GM10248 (cell line): ENCODE measurements at regions not wholly inside any gene's neighbourhood (a gene's known extent, or its start where the extent isn't known, plus 50 kb on each side); places are given as distances from the start of the nearest gene placed in this dataset.
"Not testable (repeated sequence)": the region's sequence is repeated elsewhere in the genome, so short reads cannot be mapped to it uniquely, and the experiment has no call there.

ENCODE experiments used
- CTCF ChIA-PET: fragments of 300-600 bp; sonication (Branson Sonifier 250); formaldehyde crosslinking; extraction: SDS; loops from one replicate; lab custom pipeline; 2021; ENCODE audit warnings: antibody characterized with exemption; lab: Yijun Ruan, JAX
- POLR2A ChIA-PET: fragments of 350-650 bp; sonication (Branson Sonifier 250); formaldehyde crosslinking; extraction: SDS; loops from one replicate; lab custom pipeline; 2020; ENCODE audit warnings: antibody characterized with exemption; lab: Yijun Ruan, JAX
- DNase-seq: peaks from one replicate; pipeline ENCODE4 v3.0.0; 2012; ENCODE audit errors: extremely low spot score
- TF ChIP-seq, protein P1 (sequence below): IDR thresholded peaks from 2 replicates; pipeline ENCODE4 v1.5.1; 2012; ENCODE audit warnings: mild to moderate bottlenecking, low read depth; ENCODE audit errors: extremely low read depth, missing control alignments, control extremely low read depth

DNA sequence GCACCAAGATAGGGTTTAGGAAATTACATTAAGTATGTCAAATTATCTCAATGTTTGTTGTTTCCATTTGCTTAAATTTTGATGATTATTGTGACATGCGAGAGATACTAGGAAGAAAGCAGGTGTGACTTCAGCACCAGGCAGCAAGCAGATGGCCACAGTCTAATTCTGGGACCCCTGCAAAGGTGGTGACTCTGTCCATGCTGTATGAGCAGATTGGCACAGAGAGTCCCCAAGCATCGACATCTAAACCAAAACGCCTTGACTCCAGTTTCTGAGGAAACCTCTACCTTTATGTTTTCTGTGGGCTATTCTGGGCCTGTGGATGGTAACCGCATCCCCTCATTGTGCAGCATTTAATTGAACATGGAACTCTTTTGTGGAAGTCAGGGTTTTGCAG, 670.1 kb upstream of the TMEM132C start:
- ChIA-PET POLR2A (no interaction called here), CTCF (no interaction called here)
- no peak for DNase-seq

DNA sequence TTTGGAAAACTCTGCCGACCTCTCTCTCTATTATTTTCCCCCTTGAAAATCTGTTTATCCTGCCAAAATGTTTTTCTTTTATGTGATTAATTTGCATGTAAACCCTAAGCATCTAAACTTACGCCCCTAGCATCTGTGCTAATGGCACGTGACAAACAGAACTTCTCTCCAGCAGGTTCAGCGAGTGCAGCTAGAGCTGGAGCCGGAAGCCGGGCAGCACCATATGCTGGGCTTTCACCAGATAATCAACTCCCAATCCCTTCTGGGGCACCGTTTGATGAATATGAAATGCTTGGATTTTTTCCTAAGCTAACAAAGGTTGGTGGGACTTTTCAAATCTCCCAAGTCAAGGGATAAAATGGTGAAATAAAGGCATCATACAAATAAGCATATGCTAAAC, 667.5 kb upstream of the TMEM132C start:
- TF ChIP-seq, protein P1, sequence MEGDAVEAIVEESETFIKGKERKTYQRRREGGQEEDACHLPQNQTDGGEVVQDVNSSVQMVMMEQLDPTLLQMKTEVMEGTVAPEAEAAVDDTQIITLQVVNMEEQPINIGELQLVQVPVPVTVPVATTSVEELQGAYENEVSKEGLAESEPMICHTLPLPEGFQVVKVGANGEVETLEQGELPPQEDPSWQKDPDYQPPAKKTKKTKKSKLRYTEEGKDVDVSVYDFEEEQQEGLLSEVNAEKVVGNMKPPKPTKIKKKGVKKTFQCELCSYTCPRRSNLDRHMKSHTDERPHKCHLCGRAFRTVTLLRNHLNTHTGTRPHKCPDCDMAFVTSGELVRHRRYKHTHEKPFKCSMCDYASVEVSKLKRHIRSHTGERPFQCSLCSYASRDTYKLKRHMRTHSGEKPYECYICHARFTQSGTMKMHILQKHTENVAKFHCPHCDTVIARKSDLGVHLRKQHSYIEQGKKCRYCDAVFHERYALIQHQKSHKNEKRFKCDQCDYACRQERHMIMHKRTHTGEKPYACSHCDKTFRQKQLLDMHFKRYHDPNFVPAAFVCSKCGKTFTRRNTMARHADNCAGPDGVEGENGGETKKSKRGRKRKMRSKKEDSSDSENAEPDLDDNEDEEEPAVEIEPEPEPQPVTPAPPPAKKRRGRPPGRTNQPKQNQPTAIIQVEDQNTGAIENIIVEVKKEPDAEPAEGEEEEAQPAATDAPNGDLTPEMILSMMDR = no peak
- no peak for DNase-seq
- POLR2A ChIA-PET = no interaction called here
- CTCF ChIA-PET = no interaction called here

More for the DNA sequence above, 670.1 kb upstream of the TMEM132C start:
- TF ChIP-seq, protein P1 = no peak

DNA sequence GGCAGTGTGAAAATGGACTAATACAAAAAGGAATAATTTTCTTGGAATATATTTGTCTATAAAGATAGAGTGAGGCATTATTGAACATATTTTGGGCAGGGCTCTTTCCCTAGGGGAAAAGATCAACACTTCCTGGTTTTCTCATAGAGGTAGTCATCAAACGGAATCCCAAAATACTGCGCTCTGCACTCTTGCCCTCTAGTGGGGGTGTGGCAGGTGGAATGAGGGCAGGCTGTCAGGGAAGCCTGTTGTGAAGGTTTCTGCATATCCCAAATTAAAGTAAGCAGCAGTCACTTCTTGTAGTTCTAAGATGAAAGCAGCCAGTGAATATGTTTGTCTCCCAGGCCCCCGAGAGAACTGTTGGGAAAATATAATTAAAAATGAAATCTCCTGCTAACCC, 666.8 kb upstream of the TMEM132C start:
- TF ChIP-seq, protein P1 = no peak
- CTCF ChIA-PET = no interaction called here
- POLR2A ChIA-PET = no interaction called here
- DNase-seq = no peak

DNA sequence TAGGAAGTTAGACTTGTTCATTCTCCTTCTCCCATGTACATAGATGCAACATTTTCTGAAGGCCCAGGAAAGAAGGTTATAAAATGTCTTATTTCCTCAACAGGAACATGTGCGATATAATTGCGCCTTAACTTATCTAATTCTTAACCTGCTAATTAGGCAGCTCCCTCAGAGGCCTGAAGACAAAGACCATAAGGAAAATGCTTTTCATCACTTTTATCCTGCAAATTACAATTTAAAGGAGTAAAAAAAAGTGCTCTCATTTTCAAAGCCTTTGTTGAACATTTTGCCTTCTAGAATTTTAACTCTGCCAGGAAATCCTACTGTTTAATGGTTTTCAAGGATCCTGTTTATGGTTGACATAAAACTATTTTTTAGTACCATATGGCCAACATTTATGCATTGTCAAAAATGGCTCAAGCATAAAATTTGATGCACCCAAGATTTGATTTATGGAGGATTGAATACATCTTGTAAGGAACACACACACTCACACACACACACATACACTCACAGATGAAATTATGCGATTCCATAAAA, 660.4 kb upstream of the TMEM132C start:
- POLR2A ChIA-PET = no interaction called here
- TF ChIP-seq, protein P1 = no peak
- no peak for DNase-seq
- CTCF ChIA-PET = no interaction called here

DNA sequence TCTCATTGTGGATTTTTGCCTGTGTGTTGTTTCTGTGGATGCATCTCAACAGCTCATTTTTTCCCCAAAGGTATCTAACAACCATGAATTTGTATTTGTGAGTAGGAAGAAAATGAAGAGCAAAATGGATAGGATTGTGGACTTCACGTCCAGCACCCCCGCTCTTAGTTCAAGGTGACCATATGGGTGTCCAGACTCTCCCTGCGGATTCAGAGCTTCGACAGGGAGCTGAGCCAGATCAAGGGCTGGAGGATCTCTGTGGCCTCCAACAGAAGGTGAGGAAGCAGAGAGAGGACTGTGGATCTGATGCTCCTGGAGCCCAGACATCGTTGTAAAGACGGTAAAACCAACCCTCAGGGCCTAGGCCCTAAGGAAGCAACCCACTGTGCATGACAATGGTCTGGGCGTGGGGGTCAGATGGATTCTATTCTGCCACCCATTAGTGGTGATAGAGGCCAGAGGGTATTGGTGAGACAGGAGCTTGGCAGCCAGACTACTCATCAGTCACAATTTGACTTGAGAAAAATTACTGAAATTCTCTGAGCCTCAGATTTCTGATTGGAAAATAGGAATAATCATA, 659.7 kb upstream of the TMEM132C start:
- TF ChIP-seq, protein P1 = no peak
- CTCF ChIA-PET = no interaction called here
- POLR2A ChIA-PET = no interaction called here
- DNase-seq = no peak

DNA sequence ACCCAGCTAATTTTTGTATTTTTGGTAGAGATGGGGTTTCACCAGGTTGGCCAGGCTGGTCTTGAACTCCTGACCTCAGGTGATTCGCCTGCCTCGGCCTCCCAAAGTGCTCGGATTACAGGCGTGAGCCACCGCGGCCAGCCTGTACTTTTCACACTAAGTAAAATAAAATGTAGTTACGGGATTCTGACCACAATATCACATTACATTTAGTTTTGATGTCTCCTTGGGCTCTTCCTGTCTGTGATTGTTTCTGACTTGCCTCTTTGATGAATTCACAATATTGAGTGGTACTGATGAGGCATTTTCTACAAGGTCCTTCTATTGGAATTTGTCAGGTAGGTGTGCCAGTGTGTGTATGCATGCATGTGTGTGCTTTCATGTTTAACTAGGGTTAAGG, 658.6 kb upstream of the TMEM132C start:
- CTCF ChIA-PET = interaction anchor here (0.8 kb wide), 1 partner anchor 285 kb away, joined by 3 read pairs; no protein-coding TSS in a partner anchor
- POLR2A ChIA-PET, DNase-seq: not testable (repeated sequence)

DNA sequence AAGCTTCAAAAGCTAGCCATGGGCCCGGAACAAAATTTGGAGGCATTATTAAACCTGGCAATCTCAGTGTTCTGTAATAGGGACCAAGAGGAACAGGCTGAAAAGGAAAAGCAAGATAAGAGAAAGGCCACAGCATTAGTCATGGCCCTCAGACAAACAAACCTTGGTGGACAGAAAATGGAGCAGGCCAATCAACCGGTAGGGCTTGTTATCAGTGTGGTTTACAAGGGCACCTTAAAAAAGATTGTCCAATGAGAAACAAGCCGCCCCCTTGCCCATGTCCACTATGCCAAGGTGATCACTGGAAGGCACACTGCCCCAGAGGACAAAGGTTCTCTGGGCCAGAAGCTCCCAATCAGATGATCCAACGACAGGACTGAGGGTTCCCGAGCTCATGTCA, 653.9 kb upstream of the TMEM132C start:
- POLR2A ChIA-PET = no interaction called here
- CTCF ChIA-PET = no interaction called here
- DNase-seq = no peak
- TF ChIP-seq, protein P1 = no peak
